ENCODE measurements at regions not wholly inside any gene's neighbourhood (a gene's known extent, or its start where the extent isn't known, plus 50 kb on each side); places are given as distances from the start of the nearest gene placed in this dataset.

GRCh38 chr4:112845386-112845785 lies 204.1 kb upstream of the ANK2 start:
- DNase-seq (ENCODE audit: low read depth): no peak

- no peak for DNase-seq (ENCODE audit: low read depth)
These were observed 202.4 kb upstream of the ANK2 start for GRCh38 chr4:112847045-112847444.

GRCh38 chr4:112847781-112848180 lies 201.7 kb upstream of the ANK2 start:
- no peak for DNase-seq (ENCODE audit: low read depth)

- no peak for DNase-seq (ENCODE audit: low read depth)
These were observed 200.5 kb upstream of the ANK2 start for GRCh38 chr4:112848911-112849310.

- DNase-seq (ENCODE audit: low read depth): no peak
These were observed 196.9 kb upstream of the ANK2 start for GRCh38 chr4:112852601-112853000.

- no peak for DNase-seq (ENCODE audit: low read depth)
These were observed 195.7 kb upstream of the ANK2 start for GRCh38 chr4:112853662-112854256.

GRCh38 chr4:112854420-112854819 lies 195.0 kb upstream of the ANK2 start:
- no peak for DNase-seq (ENCODE audit: low read depth)

- DNase-seq (ENCODE audit: low read depth): no peak
These were observed 194.4 kb upstream of the ANK2 start for GRCh38 chr4:112855058-112855457.

- DNase-seq (ENCODE audit: low read depth): peak; percentile 75
These were observed 192.0 kb upstream of the ANK2 start for GRCh38 chr4:112857461-112857860.

- no peak for DNase-seq (ENCODE audit: low read depth)
These were observed 190.7 kb upstream of the ANK2 start for GRCh38 chr4:112858751-112859150.

- no peak for DNase-seq (ENCODE audit: low read depth)
These were observed 189.8 kb upstream of the ANK2 start for GRCh38 chr4:112859456-112860184.

GRCh38 chr4:112860830-112861690 lies 188.4 kb upstream of the ANK2 start:
- DNase-seq (ENCODE audit: low read depth): no peak

- no peak for DNase-seq (ENCODE audit: low read depth)
These were observed 187.5 kb upstream of the ANK2 start for GRCh38 chr4:112861691-112862674.

- DNase-seq (ENCODE audit: low read depth): no peak
These were observed 184.0 kb upstream of the ANK2 start for GRCh38 chr4:112865443-112865842.

GRCh38 chr4:112876316-112876715 lies 173.1 kb upstream of the ANK2 start:
- no peak for DNase-seq (ENCODE audit: low read depth)

GRCh38 chr4:112881842-112882241 lies 167.6 kb upstream of the ANK2 start:
- DNase-seq (ENCODE audit: low read depth): peak; percentile 93

GRCh38 chr4:112882286-112882685 lies 167.2 kb upstream of the ANK2 start:
- DNase-seq (ENCODE audit: low read depth): peak; percentile 65

GRCh38 chr4:112884406-112884805 lies 165.0 kb upstream of the ANK2 start:
- peak; percentile 48 for DNase-seq (ENCODE audit: low read depth)

GRCh38 chr4:112885897-112886296 lies 163.6 kb upstream of the ANK2 start:
- no peak for DNase-seq (ENCODE audit: low read depth)

GRCh38 chr4:112888622-112889021 lies 160.8 kb upstream of the ANK2 start:
- peak; percentile 89 for DNase-seq (ENCODE audit: low read depth)

GRCh38 chr4:112889199-112889598 lies 160.3 kb upstream of the ANK2 start:
- no peak for DNase-seq (ENCODE audit: low read depth)
